ENCODE measurements at regions not wholly inside any gene's neighbourhood (a gene's known extent, or its start where the extent isn't known, plus 50 kb on each side); places are given as distances from the start of the nearest gene placed in this dataset.

DNA sequence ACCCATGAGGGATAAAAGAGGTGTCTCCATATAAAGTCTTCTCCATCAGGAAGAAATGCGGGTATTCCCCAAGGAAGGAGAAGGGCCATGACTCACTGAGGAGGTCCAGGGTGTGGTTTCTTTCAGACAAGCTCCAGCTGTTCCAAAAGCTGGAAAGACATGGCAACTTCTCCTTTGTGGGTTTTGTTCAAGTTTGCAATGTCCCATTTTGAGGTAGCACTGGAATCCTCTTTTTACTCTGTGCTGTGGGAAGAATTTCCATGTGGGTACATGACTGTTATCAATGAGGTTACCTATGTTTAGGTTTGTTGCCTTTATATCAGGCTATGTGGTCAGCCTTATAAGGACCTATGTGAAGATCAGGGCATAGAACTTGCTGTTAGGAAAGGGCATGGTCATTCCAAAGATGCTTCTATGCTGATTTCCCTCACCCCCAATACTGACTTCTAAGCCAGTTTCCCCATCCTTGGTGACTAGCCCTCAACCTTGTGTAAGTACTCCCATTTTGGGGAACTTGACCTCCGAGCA is 697.5 kb downstream of the INHBA start:
- Histone ChIP-seq H3K4me1 (ENCODE audit: control insufficient read depth in 4 of 4, insufficient read depth in 4 of 4, low read length in 3 of 4) (peaks cover 8 to 10% (median 10%) of the 10 kb centered on the region in 4 donors), H3K36me3 (ENCODE audit: control insufficient read depth in 4 of 4, insufficient read depth in 3 of 4, low read depth in 1 of 4, low read length in 3 of 4) (no peaks in the 10 kb centered on the region), H3K9ac (ENCODE audit: low read depth in 1 of 2, low read length in 2 of 2) (no peak overlapping the region), H3K27me3 (ENCODE audit: control insufficient read depth in 4 of 4, insufficient read depth in 4 of 4, low read length in 3 of 4) (no peaks in the 10 kb centered on the region), H3K27ac (ENCODE audit: low read depth in 1 of 2, low read length in 2 of 2) (no peak overlapping the region), H3K9me3 (ENCODE audit: control insufficient read depth in 4 of 4, low read length in 3 of 4) (no peaks in the 10 kb centered on the region), H3K4me3 (ENCODE audit: low read depth in 1 of 3, low read length in 3 of 3) (no peak overlapping the region)
- TF ChIP-seq YY1 (IDR thresholded peaks at IDR 0.05) (no peak), RXRA (IDR thresholded peaks at IDR 0.05) (no peak), TAF1 (conservative IDR thresholded peaks at IDR 0.05) (no peak), HNF4G (IDR thresholded peaks at IDR 0.05) (no peak), CTCF (IDR thresholded peaks at IDR 0.05; ENCODE audit: low read depth, low read length, missing input control) (no peak), SP1 (IDR thresholded peaks at IDR 0.05) (no peak), EGR1 (IDR thresholded peaks at IDR 0.05; ENCODE audit: low read depth in 2 of 2) (no peak), GABPA (IDR thresholded peaks at IDR 0.05 in 1 of 2, conservative IDR thresholded peaks at IDR 0.05 in 1 of 2) (no peak), FOXA2 (IDR thresholded peaks at IDR 0.05) (no peak), FOXA1 (IDR thresholded peaks at IDR 0.05) (no peak), ATF3 (IDR thresholded peaks at IDR 0.05) (no peak), ZBTB33 (IDR thresholded peaks at IDR 0.05) (no peak), RAD21 (IDR thresholded peaks at IDR 0.05) (no peak), NR2F2 (IDR thresholded peaks at IDR 0.05) (no peak), JUND (IDR thresholded peaks at IDR 0.05) (no peak), HNF4A (conservative IDR thresholded peaks at IDR 0.05) (no peak)
- TF ChIP-seq, protein P1, sequence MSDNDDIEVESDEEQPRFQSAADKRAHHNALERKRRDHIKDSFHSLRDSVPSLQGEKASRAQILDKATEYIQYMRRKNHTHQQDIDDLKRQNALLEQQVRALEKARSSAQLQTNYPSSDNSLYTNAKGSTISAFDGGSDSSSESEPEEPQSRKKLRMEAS (IDR thresholded peaks at IDR 0.05): no peak
- TF ChIP-seq, protein P2, sequence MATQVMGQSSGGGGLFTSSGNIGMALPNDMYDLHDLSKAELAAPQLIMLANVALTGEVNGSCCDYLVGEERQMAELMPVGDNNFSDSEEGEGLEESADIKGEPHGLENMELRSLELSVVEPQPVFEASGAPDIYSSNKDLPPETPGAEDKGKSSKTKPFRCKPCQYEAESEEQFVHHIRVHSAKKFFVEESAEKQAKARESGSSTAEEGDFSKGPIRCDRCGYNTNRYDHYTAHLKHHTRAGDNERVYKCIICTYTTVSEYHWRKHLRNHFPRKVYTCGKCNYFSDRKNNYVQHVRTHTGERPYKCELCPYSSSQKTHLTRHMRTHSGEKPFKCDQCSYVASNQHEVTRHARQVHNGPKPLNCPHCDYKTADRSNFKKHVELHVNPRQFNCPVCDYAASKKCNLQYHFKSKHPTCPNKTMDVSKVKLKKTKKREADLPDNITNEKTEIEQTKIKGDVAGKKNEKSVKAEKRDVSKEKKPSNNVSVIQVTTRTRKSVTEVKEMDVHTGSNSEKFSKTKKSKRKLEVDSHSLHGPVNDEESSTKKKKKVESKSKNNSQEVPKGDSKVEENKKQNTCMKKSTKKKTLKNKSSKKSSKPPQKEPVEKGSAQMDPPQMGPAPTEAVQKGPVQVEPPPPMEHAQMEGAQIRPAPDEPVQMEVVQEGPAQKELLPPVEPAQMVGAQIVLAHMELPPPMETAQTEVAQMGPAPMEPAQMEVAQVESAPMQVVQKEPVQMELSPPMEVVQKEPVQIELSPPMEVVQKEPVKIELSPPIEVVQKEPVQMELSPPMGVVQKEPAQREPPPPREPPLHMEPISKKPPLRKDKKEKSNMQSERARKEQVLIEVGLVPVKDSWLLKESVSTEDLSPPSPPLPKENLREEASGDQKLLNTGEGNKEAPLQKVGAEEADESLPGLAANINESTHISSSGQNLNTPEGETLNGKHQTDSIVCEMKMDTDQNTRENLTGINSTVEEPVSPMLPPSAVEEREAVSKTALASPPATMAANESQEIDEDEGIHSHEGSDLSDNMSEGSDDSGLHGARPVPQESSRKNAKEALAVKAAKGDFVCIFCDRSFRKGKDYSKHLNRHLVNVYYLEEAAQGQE (IDR thresholded peaks at IDR 0.05): no peak
- DNase-seq (ENCODE audit: low spot score): no peak
- WGBS: 88% methylated on average over 2 of the region's 2 CpGs

All from liver (tissue), 8 donors.